ENCODE measurements at regions not wholly inside any gene's neighbourhood (a gene's known extent, or its start where the extent isn't known, plus 50 kb on each side); places are given as distances from the start of the nearest gene placed in this dataset.
"Not testable (repeated sequence)": the region's sequence is repeated elsewhere in the genome, so short reads cannot be mapped to it uniquely, and the experiment has no call there.

GRCh38 chr6:71091956-71092355 lies 135.1 kb upstream of the B3GAT2 start:
- WGBS, 3 donors, result 92 to 93% (median 92%) methylated on average over 1 of the region's 1 CpG
- Histone ChIP-seq H3K4me3 (ENCODE audit: low read depth in 1 of 3, low read length in 3 of 3) (no peak overlapping the region), H3K27ac (ENCODE audit: low read depth in 1 of 3, low read length in 2 of 3) (no peak overlapping the region), H3K36me3 (ENCODE audit: control insufficient read depth in 3 of 3, insufficient read depth in 2 of 3, low read depth in 1 of 3, low read length in 3 of 3) (no peaks in the 10 kb centered on the region), H3K9me3 (ENCODE audit: control insufficient read depth in 2 of 2, insufficient read depth in 1 of 2, low read depth in 1 of 2, low read length in 1 of 2) (no peaks in the 10 kb centered on the region), H3K4me1 (ENCODE audit: control insufficient read depth in 3 of 3, insufficient read depth in 2 of 3, low read depth in 1 of 3, low read length in 2 of 3) (no peaks in the 10 kb centered on the region), H3K27me3 (ENCODE audit: control insufficient read depth in 3 of 3, insufficient read depth in 3 of 3, low read length in 3 of 3) (no peaks in the 10 kb centered on the region)
- FAIRE-seq (no peak), DNase-seq (no peak)

GRCh38 chr6:71097264-71097663 lies 140.4 kb upstream of the B3GAT2 start:
- 55 to 83% (median 67%) methylated on average over 2 of the region's 2 CpGs for WGBS, 3 donors
- not testable (repeated sequence) for FAIRE-seq

GRCh38 chr6:71099649-71100048 lies 142.8 kb upstream of the B3GAT2 start:
- H3K9me3 ChIP-seq (ENCODE audit: control insufficient read depth in 2 of 2, insufficient read depth in 1 of 2, low read depth in 1 of 2, low read length in 1 of 2), result peaks cover 0 to 5% of the 10 kb centered on the region in 2 donors
- H3K36me3 ChIP-seq (ENCODE audit: control insufficient read depth in 3 of 3, insufficient read depth in 2 of 3, low read depth in 1 of 3, low read length in 3 of 3), result no peaks in the 10 kb centered on the region
- FAIRE-seq (no peak), DNase-seq (no peak)
- H3K27ac ChIP-seq (ENCODE audit: low read depth in 1 of 3, low read length in 2 of 3), result no peak overlapping the region
- H3K4me1 ChIP-seq (ENCODE audit: control insufficient read depth in 3 of 3, insufficient read depth in 2 of 3, low read depth in 1 of 3, low read length in 2 of 3), result no peaks in the 10 kb centered on the region
- H3K27me3 ChIP-seq (ENCODE audit: control insufficient read depth in 3 of 3, insufficient read depth in 3 of 3, low read length in 3 of 3), result no peaks in the 10 kb centered on the region
- no peak overlapping the region for H3K4me3 ChIP-seq (ENCODE audit: low read depth in 1 of 3, low read length in 3 of 3)
- WGBS, 3 donors, result 67 to 83% (median 79%) methylated on average over 1 of the region's 1 CpG

More at GRCh38 chr6:71097264-71097663, 140.4 kb upstream of the B3GAT2 start:
- H3K27me3 ChIP-seq (ENCODE audit: control insufficient read depth in 3 of 3, insufficient read depth in 3 of 3, low read length in 3 of 3); H3K4me1 ChIP-seq (ENCODE audit: control insufficient read depth in 3 of 3, insufficient read depth in 2 of 3, low read depth in 1 of 3, low read length in 2 of 3); H3K9me3 ChIP-seq (ENCODE audit: control insufficient read depth in 2 of 2, insufficient read depth in 1 of 2, low read depth in 1 of 2, low read length in 1 of 2); H3K36me3 ChIP-seq (ENCODE audit: control insufficient read depth in 3 of 3, insufficient read depth in 2 of 3, low read depth in 1 of 3, low read length in 3 of 3); DNase-seq; H3K4me3 ChIP-seq (ENCODE audit: low read depth in 1 of 3, low read length in 3 of 3); H3K27ac ChIP-seq (ENCODE audit: low read depth in 1 of 3, low read length in 2 of 3): not testable (repeated sequence)

- Histone ChIP-seq H3K9me3 (ENCODE audit: control insufficient read depth in 2 of 2, insufficient read depth in 1 of 2, low read depth in 1 of 2, low read length in 1 of 2) (peaks cover 0 to 5% of the 10 kb centered on the region in 2 donors), H3K27me3 (ENCODE audit: control insufficient read depth in 3 of 3, insufficient read depth in 3 of 3, low read length in 3 of 3) (no peaks in the 10 kb centered on the region), H3K27ac (ENCODE audit: low read depth in 1 of 3, low read length in 2 of 3) (no peak overlapping the region), H3K4me3 (ENCODE audit: low read depth in 1 of 3, low read length in 3 of 3) (no peak overlapping the region), H3K4me1 (ENCODE audit: control insufficient read depth in 3 of 3, insufficient read depth in 2 of 3, low read depth in 1 of 3, low read length in 2 of 3) (no peaks in the 10 kb centered on the region), H3K36me3 (ENCODE audit: control insufficient read depth in 3 of 3, insufficient read depth in 2 of 3, low read depth in 1 of 3, low read length in 3 of 3) (no peaks in the 10 kb centered on the region)
- 54 to 78% (median 65%) methylated on average over 2 of the region's 2 CpGs for WGBS, 3 donors
- FAIRE-seq (no peak), DNase-seq (no peak)
Observed at GRCh38 chr6:71103130-71103529, 146.3 kb upstream of the B3GAT2 start.

- Histone ChIP-seq H3K27ac (ENCODE audit: low read depth in 1 of 3, low read length in 2 of 3) (no peak overlapping the region), H3K27me3 (ENCODE audit: control insufficient read depth in 3 of 3, insufficient read depth in 3 of 3, low read length in 3 of 3) (no peaks in the 10 kb centered on the region), H3K9me3 (ENCODE audit: control insufficient read depth in 2 of 2, insufficient read depth in 1 of 2, low read depth in 1 of 2, low read length in 1 of 2) (peaks cover 0 to 5% of the 10 kb centered on the region in 2 donors), H3K36me3 (ENCODE audit: control insufficient read depth in 3 of 3, insufficient read depth in 2 of 3, low read depth in 1 of 3, low read length in 3 of 3) (no peaks in the 10 kb centered on the region), H3K4me1 (ENCODE audit: control insufficient read depth in 3 of 3, insufficient read depth in 2 of 3, low read depth in 1 of 3, low read length in 2 of 3) (no peaks in the 10 kb centered on the region), H3K4me3 (ENCODE audit: low read depth in 1 of 3, low read length in 3 of 3) (no peak overlapping the region)
- DNase-seq (no peak), FAIRE-seq (no peak)
- 80 to 91% (median 85%) methylated on average over 1 of the region's 1 CpG for WGBS, 3 donors
Observed at GRCh38 chr6:71103641-71104040, 146.8 kb upstream of the B3GAT2 start.

- no peaks in the 10 kb centered on the region for H3K36me3 ChIP-seq (ENCODE audit: control insufficient read depth in 3 of 3, insufficient read depth in 2 of 3, low read depth in 1 of 3, low read length in 3 of 3)
- FAIRE-seq (no peak), DNase-seq (no peak)
- H3K27ac ChIP-seq (ENCODE audit: low read depth in 1 of 3, low read length in 2 of 3), result no peak overlapping the region
- 78 to 86% (median 84%) methylated on average over 3 of the region's 3 CpGs for WGBS, 3 donors
- no peaks in the 10 kb centered on the region for H3K27me3 ChIP-seq (ENCODE audit: control insufficient read depth in 3 of 3, insufficient read depth in 3 of 3, low read length in 3 of 3)
- peaks cover 0 to under 1% of the 10 kb centered on the region in 2 donors for H3K9me3 ChIP-seq (ENCODE audit: control insufficient read depth in 2 of 2, insufficient read depth in 1 of 2, low read depth in 1 of 2, low read length in 1 of 2)
- no peak overlapping the region for H3K4me3 ChIP-seq (ENCODE audit: low read depth in 1 of 3, low read length in 3 of 3)
- no peaks in the 10 kb centered on the region for H3K4me1 ChIP-seq (ENCODE audit: control insufficient read depth in 3 of 3, insufficient read depth in 2 of 3, low read depth in 1 of 3, low read length in 2 of 3)
Observed at GRCh38 chr6:71106276-71106675, 149.4 kb upstream of the B3GAT2 start.

GRCh38 chr6:71107911-71108420 lies 151.1 kb upstream of the B3GAT2 start:
- FAIRE-seq (no peak), DNase-seq (peak in 1 of 2 donors; percentile 5)
- H3K4me3 ChIP-seq (ENCODE audit: low read depth in 1 of 3, low read length in 3 of 3), result no peak overlapping the region

GRCh38 chr6:71114544-71114943 lies 157.7 kb upstream of the B3GAT2 start:
- Histone ChIP-seq H3K4me1 (ENCODE audit: control insufficient read depth in 3 of 3, insufficient read depth in 2 of 3, low read depth in 1 of 3, low read length in 2 of 3) (no peaks in the 10 kb centered on the region), H3K27ac (ENCODE audit: low read depth in 1 of 3, low read length in 2 of 3) (no peak overlapping the region), H3K4me3 (ENCODE audit: low read depth in 1 of 3, low read length in 3 of 3) (no peak overlapping the region), H3K36me3 (ENCODE audit: control insufficient read depth in 3 of 3, insufficient read depth in 2 of 3, low read depth in 1 of 3, low read length in 3 of 3) (no peaks in the 10 kb centered on the region), H3K9me3 (ENCODE audit: control insufficient read depth in 2 of 2, insufficient read depth in 1 of 2, low read depth in 1 of 2, low read length in 1 of 2) (no peaks in the 10 kb centered on the region), H3K27me3 (ENCODE audit: control insufficient read depth in 3 of 3, insufficient read depth in 3 of 3, low read length in 3 of 3) (no peaks in the 10 kb centered on the region)
- DNase-seq (no peak), FAIRE-seq (no peak)
- 16 to 25% (median 16%) methylated on average over 4 of the region's 4 CpGs for WGBS, 3 donors

More at GRCh38 chr6:71107911-71108420, 151.1 kb upstream of the B3GAT2 start:
- Histone ChIP-seq H3K36me3 (ENCODE audit: control insufficient read depth in 3 of 3, insufficient read depth in 2 of 3, low read depth in 1 of 3, low read length in 3 of 3) (no peaks in the 10 kb centered on the region), H3K9me3 (ENCODE audit: control insufficient read depth in 2 of 2, insufficient read depth in 1 of 2, low read depth in 1 of 2, low read length in 1 of 2) (no peaks in the 10 kb centered on the region), H3K27me3 (ENCODE audit: control insufficient read depth in 3 of 3, insufficient read depth in 3 of 3, low read length in 3 of 3) (no peaks in the 10 kb centered on the region), H3K27ac (ENCODE audit: low read depth in 1 of 3, low read length in 2 of 3) (no peak overlapping the region), H3K4me1 (ENCODE audit: control insufficient read depth in 3 of 3, insufficient read depth in 2 of 3, low read depth in 1 of 3, low read length in 2 of 3) (no peaks in the 10 kb centered on the region)
- WGBS, 3 donors, result 34 to 54% (median 45%) methylated on average over 6 of the region's 6 CpGs

- no peaks in the 10 kb centered on the region for H3K27me3 ChIP-seq (ENCODE audit: control insufficient read depth in 3 of 3, insufficient read depth in 3 of 3, low read length in 3 of 3)
- H3K36me3 ChIP-seq (ENCODE audit: control insufficient read depth in 3 of 3, insufficient read depth in 2 of 3, low read depth in 1 of 3, low read length in 3 of 3), result no peaks in the 10 kb centered on the region
- H3K9me3 ChIP-seq (ENCODE audit: control insufficient read depth in 2 of 2, insufficient read depth in 1 of 2, low read depth in 1 of 2, low read length in 1 of 2), result no peaks in the 10 kb centered on the region
- DNase-seq, result no peak
- no peak for FAIRE-seq
- no peak overlapping the region for H3K4me3 ChIP-seq (ENCODE audit: low read depth in 1 of 3, low read length in 3 of 3)
- H3K27ac ChIP-seq (ENCODE audit: low read depth in 1 of 3, low read length in 2 of 3), result no peak overlapping the region
- H3K4me1 ChIP-seq (ENCODE audit: control insufficient read depth in 3 of 3, insufficient read depth in 2 of 3, low read depth in 1 of 3, low read length in 2 of 3), result no peaks in the 10 kb centered on the region
Observed at GRCh38 chr6:71114986-71115385, 158.1 kb upstream of the B3GAT2 start.
